BLaER1 (cell line): ENCODE measurements at regions not wholly inside any gene's neighbourhood (a gene's known extent, or its start where the extent isn't known, plus 50 kb on each side); places are given as distances from the start of the nearest gene placed in this dataset.

Experiments used
- H3K27ac ChIP-seq: shearing (Covaris generic); formaldehyde crosslinking; 2 replicates; pipeline ENCODE4 v1.8.1; 2022
- H3K27me3 ChIP-seq: shearing (Covaris generic); formaldehyde crosslinking; 2 replicates; pipeline ENCODE4 v1.8.1; 2022
- H3K36me3 ChIP-seq: shearing (Covaris generic); formaldehyde crosslinking; 2 replicates; pipeline ENCODE4 v1.8.1; 2022
- H3K4me1 ChIP-seq: shearing (Covaris generic); formaldehyde crosslinking; 2 replicates; pipeline ENCODE4 v1.8.1; 2022
- H3K4me2 ChIP-seq: shearing (Covaris generic); formaldehyde crosslinking; 2 replicates; pipeline ENCODE4 v1.8.1; 2022
- H3K4me3 ChIP-seq: shearing (Covaris generic); formaldehyde crosslinking; 2 replicates; pipeline ENCODE4 v1.8.1; 2022
- H3K9ac ChIP-seq: shearing (Covaris generic); formaldehyde crosslinking; 2 replicates; pipeline ENCODE4 v1.8.1; 2022
- H3K9me3 ChIP-seq: shearing (Covaris generic); formaldehyde crosslinking; 2 replicates; pipeline ENCODE4 v1.8.1; 2022
- H4K20me1 ChIP-seq: shearing (Covaris generic); formaldehyde crosslinking; 2 replicates; pipeline ENCODE4 v1.8.1; 2022
- Cebpa-rat ChIP-seq: shearing (Covaris generic); IDR thresholded peaks from 2 replicates; pipeline ENCODE4 v1.8.1; 2022

DNA sequence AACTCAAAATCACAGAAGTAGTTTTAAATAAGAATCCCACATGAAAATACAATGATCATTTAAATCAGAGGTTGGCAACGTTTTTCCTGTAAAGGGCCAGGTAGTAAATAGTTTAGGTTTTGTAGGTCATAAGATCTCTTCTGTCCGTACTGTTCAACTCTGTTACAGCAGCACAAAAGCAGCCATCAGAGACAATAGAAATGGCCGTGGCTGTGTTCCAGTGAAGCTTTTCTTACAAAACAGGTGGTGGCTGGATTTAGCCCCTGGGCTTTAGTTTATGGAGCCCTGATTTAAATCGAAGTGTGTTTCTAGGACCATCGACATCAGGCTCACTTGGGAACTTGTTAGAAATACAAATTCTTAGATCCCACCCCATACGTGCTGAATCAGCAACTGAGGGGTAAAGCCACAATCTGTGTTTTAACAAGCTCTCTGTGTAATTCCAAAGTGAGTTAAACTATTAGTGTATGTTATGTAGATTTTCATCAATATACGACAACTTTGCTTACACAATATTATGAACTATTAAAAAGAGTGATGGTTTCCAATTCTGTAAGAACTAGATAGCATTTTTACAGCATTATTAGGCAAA, 54.8 kb upstream of the MIR17HG start:
- H3K9ac ChIP-seq: no peak overlapping the region
- no peak overlapping the region for H3K4me3 ChIP-seq
- H4K20me1 ChIP-seq: no peaks in the 10 kb centered on the region
- no peaks in the 10 kb centered on the region for H3K27me3 ChIP-seq
- no peaks in the 10 kb centered on the region for H3K4me1 ChIP-seq
- H3K9me3 ChIP-seq: no peaks in the 10 kb centered on the region
- H3K36me3 ChIP-seq: no peaks in the 10 kb centered on the region
- no peak overlapping the region for H3K4me2 ChIP-seq
- no peak overlapping the region for H3K27ac ChIP-seq
- TF ChIP-seq Cebpa-rat: no peak

- no peak overlapping the region for H3K4me2 ChIP-seq
- no peaks in the 10 kb centered on the region for H3K27me3 ChIP-seq
- H3K4me1 ChIP-seq: no peaks in the 10 kb centered on the region
- no peak for TF ChIP-seq Cebpa-rat
- no peaks in the 10 kb centered on the region for H3K9me3 ChIP-seq
- H4K20me1 ChIP-seq: no peaks in the 10 kb centered on the region
- H3K27ac ChIP-seq: no peak overlapping the region
- no peak overlapping the region for H3K9ac ChIP-seq
- H3K36me3 ChIP-seq: no peaks in the 10 kb centered on the region
- H3K4me3 ChIP-seq: no peak overlapping the region
Observed at GRCh38 chr13:91295712-91296410, 51.6 kb upstream of the MIR17HG start.

- no peak overlapping the region for H3K4me3 ChIP-seq
- TF ChIP-seq Cebpa-rat: no peak
- no peak overlapping the region for H3K27ac ChIP-seq
- H4K20me1 ChIP-seq: no peaks in the 10 kb centered on the region
- no peaks in the 10 kb centered on the region for H3K36me3 ChIP-seq
- no peak overlapping the region for H3K4me2 ChIP-seq
- H3K9ac ChIP-seq: no peak overlapping the region
- no peaks in the 10 kb centered on the region for H3K9me3 ChIP-seq
- H3K4me1 ChIP-seq: no peaks in the 10 kb centered on the region
- H3K27me3 ChIP-seq: no peaks in the 10 kb centered on the region
Observed at GRCh38 chr13:91297503-91297902, 50.0 kb upstream of the MIR17HG start.
